GM18508 (cell line): ENCODE measurements at regions not wholly inside any gene's neighbourhood (a gene's known extent, or its start where the extent isn't known, plus 50 kb on each side); places are given as distances from the start of the nearest gene placed in this dataset.

ENCODE experiments used
- ATAC-seq: cut with Tn5 transposase; IDR thresholded peaks from one replicate; pipeline ENCODE4 v1.9.1; 2021; ENCODE audit warnings: moderate number of reproducible peaks; ENCODE audit not compliant: insufficient read depth, unreplicated experiment

DNA sequence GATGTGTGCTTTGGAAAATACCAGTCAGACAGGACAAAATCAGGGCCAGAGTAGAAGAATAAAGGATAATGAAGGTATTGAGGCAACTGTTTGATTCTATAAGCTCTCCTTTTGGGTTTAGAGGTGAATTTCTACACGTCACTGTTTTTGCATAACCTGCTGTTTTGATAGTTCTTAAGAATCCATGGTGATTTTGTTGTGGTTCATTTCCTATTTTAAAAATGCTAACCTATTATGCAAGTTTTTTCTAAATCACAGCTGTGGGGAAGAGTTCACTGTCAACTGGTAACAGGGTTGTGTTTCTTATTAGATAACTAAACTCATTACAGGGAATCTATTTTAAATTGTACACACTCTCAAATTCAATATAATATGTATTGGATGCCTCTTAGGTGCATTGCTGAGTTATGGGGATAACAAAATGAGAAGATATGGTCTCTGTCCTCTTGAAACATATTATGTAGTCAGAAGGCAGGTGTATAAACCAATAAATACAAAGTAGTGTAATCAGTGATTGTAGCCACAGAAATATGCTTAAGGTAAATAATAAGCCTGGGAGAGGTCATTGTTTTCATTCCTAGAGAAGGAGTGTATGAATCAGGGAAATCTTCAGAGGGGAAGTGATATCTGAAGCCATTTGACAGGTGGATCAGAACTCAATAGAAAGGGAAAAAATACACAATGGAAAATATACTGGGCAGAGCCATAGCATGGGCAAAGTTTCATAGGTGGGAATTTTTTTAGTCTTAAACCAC lies 192.5 kb downstream of the FAT3 start:
- no peak for ATAC-seq

DNA sequence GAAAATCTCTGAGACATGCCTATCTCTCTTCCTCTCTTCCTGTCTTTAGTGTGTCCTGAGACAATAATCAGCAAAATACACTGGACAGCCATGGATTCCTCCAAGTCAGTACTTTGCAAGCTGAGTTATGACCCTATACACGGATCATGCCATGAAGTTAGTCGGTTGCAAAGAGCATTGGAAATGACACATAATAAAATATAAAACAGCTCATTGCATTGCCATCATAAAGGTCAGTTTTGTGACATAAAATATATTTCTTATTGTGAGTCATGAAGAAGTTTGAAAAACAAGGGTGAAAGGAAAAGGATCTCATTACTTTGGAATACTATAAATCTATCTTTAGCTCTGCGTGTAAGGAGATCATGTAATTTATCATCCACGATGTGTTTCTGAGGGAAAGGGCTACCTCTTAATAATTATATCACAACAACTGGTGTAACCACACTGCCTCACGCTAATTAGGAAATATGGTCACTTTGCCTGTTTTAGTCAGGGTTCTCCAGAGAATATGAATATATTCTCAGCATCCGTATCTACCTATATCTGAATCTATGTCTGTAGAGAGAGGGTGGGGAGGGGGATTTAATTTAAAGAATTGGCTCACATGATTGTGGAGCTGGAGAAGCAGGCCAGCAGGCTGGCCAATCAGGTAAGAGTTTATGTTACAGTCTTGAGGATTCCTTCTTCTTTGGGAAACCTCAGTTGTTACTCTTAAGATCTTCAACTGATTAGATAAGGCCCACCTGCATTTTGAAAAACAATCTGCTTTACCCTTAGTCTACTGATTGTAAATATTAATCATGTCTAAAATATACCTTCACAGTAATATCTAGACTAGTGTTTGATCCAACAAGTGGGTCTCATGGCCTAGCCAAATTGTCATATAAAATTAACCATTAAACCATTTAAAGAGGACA lies 198.8 kb downstream of the FAT3 start:
- ATAC-seq = no peak

DNA sequence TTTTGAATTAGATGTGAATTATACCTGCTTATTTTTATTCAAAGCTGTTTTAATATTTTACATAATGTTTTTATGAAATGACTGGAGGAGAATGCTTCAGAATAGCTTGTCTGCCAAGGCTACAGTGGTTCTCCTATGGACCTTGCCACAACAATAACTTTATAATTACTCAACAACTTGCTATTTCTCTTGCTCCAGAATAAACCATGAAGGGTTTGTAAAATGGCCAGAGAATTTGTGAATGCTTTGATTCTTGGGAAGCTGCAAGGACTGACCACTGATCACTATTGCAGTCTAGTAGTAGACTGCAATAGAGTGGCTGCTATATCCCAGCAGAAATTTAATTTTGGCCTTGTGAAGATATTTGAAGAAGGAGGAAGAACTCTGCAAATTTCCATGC lies 199.7 kb downstream of the FAT3 start:
- ATAC-seq = no peak

DNA sequence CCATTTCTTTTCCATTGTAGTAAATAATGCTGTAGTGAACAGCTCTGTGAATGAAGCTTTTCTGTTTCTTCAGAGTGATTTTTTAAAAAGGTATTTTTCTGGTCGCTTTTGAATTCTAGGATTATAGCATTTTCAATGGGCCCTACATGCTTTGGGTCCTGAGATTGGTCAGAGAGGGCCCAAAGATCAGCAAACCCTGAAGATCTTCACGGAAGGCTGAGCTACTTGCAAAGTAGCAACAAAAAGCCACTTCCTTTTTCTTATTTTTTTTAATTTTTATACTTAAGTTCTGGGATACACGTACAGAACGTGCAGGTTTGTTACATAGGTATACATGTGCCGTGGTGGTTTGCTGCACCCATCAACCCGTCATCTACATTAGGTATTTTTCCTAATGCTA lies 200.5 kb downstream of the FAT3 start:
- ATAC-seq = no peak

DNA sequence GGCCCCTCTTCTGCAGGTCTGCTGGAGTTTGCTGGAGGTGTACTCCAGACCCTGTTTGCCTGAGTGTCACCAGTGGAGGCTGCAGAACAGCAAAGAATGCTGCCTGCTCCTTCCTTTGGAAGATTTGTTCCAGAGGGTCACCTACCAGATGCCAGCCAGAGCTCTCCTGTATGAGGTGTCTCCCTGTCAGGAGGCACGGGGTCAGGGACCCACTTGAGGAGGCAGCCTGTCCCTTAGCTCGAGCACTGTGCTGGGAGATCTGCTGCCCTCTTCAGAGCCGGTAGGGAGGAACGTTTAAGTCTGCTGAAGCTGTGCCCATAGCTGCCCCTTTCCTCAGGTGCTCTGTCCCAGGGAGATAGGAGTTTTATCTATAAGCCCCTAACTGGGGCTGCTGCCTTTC lies 207.9 kb downstream of the FAT3 start:
- ATAC-seq = no peak

DNA sequence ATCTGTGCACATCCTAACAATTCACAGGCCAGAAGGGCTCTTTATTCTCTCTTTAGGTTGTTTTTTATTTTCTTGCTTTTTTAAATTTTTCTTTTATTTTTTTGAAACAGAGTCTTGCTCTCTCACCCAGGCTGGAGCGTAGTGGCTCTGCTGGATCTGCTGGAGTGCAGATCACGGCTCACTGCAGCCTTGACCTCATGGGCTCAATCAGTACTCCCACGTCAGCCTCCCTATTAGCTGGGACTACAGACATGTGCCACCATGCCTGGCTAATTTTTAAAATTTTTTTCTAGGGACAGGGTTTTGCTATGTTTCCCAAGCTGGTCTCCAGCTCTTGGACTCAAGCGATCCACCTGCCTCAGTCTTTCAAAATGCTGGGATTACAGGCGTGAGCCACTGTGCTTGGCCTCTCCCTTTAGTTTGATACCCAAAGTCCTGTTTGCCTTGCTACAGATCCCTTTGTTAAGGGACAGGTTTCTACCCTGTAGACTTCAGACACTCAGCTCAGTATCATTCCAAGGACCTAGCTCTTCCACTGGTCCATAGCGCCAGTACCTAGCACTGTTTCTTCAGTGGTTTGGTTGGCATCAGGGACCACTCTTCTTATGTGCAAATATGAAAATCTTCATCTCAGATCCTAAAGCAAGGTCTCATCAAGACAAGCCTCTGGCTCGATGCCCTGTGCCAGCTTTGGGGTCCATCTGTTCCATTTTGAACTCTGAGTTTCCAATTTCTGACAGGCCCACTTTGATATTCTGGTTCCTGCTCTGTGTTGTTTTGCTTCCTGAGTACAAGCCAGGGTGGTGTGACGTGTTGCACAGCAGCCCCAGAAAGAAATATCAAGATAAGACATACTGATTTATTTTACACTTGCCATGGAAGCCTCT lies 211.7 kb downstream of the FAT3 start:
- no peak for ATAC-seq

DNA sequence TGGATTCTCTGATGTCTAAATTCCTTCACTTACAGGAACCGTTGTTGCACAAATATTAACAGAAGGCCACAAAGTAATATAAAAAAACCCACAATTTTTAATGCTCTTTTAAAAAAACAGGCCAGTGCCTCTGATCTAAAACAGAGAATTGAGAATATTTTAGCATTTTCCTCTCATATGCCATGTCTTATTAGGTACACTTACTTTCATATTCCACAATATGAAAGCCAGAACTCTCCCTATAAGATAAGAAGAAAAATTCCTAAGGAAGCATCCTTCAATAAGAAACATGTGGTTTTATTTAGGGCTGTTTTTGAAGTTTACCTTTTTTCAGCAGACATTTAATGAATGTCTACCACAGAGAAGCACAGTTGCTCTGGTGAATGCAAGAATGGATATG lies 214.5 kb downstream of the FAT3 start:
- ATAC-seq = no peak

DNA sequence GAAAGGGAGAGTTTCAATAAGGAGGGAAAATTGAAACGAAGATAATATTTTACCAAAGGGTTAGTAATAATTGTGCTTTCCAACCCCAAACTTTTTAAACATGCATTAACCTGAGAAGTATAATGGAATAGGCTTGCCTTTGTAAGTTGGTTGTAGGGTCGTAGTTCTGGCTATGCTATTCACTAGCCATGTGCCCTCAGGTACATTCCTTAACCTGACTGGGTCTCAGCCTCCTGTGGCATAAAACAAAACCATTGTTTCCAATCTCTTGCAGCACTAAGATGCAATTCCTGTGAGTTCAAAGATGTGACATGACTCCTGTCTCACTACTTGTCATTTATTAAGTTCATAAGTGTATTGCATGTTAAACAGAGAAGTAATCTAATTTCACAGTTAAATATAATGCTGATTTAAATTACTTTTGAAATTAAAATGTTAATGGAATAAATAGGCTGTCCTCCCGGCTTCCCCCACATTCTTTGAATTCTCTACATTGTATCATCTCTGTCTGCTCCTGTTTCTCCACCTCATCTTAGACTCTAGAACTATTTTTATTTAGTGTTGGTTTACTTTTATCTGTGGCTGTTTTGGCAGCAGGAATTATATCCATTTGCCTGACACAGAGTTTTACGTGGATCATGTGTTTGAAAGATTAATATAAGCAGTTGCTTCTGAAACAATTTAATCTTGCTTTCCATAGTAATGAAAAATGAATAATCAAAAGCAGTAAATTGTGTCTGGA lies 216.3 kb downstream of the FAT3 start:
- no peak for ATAC-seq

DNA sequence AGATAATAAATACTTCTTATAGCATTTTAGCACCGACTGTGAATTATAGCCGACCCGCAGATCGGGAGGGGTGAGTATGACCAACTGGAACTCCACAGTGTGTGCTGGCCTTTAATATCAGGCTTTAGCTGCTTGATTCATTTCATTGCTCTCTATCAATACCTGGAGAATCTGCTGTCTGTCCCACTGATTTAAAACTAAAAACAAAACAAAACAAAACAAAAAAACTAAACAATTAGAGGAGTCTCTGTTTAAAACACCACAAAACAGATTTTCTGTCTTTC lies 216.8 kb downstream of the FAT3 start:
- no peak for ATAC-seq

DNA sequence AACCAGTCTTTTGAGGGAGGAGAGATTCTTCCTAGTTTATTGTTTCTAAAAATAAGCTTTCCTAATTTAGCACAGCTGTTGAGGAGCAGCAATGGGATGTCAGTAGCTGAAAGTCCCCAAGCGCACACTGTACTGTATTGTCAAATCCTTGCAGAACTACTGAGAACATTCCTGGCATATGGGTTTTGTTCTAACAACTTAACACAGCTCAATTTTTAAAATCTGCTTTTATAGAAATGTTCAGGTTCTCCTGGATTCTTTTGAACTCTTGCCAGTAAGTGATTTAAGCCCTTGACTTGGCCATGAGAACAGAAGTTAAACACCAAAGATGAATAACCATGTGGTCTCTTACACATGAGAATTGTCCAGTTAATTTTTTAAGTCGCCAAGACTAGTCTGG lies 218.6 kb downstream of the FAT3 start:
- no peak for ATAC-seq

DNA sequence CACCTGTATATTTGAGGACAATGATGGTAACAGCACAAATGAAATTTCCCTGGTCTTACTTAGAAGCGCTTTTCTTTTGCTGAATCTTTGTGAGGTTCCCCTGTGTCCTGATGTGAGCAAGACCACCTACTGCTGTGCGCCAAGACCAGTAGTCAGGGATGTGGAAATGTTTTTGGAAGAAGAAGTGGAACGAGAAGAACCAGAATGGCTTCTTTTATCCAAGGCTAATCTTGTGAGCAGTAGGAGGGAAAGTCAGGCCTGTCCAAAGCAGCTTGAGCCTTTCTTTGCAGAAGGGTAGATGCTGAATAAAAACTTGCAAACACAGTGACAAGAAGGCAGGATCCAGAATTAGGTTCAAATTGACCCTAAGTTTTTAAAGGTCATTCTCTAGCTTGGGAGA lies 223.0 kb downstream of the FAT3 start:
- no peak for ATAC-seq

DNA sequence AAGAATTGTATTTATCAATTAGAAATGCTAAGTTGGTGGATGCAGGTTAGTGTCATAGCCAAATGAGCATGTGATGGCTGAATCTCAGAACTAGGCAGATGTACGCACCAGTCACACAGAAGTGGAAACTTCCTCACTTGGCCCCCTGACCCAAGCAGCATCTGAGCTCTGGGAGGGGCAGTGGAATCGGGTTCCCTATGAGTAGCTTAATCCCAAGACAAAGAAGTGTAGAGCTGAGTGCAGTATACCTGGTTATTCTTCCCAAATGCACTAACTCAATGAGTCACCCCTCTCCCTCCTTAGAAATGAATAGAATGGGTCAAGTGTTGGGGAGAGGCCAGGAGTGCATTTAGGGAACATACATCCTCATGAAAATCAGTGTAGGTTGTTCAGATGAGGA lies 224.6 kb downstream of the FAT3 start:
- no peak for ATAC-seq

DNA sequence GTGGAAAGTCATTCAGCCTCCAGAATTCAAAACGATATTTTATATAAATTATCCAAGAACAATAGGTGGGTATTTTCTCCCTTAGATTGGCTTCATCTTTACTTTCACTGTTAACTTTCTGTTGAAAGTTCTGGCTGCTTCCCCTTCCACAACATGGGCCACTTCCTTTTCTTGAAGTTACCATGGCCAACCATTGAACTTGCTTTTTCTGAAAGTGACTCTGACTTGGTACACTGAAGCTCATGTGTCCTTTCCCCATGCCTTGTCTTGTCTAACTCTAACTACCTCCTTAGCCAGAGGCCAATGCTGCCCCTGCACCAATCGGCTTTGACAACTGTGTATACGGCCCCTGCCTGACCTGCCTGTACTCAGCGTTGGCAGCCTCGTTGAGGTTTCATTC lies 225.2 kb downstream of the FAT3 start:
- no peak for ATAC-seq

DNA sequence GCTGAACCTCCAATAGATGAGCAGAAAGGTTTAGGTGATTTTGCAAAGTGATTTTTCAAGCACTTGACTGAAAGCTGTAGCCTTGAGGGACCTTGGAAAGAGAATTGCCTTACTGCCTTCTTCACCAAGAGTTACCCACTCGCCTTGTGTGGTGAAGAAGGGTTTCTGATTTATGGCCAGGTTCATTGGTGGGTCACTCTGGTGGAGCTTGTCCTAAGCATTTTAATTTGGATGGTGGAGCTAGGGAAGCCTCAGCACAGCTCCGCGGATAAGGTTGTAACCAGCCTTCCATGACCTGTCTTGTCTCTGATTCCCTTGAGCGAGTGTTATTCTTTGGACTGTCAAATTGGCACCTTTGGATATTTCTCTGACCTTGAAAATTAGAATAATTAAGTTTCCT lies 226.4 kb downstream of the FAT3 start:
- ATAC-seq = no peak

DNA sequence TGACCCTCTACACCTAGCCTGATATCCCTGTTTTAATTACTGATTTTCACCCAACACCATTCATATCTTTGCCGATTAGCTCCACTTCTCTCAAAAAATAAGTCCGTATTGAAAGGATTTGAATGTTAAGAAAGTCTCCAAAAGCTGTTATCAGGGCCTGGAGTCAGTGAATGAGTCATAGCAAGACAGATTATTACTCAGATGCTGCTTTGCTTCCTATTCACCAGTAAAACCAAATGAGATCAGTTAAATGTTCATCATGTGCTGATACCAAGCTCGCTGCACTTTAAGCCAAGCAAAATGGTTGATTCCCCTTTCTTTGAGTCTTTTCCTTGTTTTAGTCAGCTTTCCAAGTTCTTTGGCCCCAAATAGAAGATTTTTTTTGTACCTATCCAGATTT lies 228.4 kb downstream of the FAT3 start:
- ATAC-seq = no peak

DNA sequence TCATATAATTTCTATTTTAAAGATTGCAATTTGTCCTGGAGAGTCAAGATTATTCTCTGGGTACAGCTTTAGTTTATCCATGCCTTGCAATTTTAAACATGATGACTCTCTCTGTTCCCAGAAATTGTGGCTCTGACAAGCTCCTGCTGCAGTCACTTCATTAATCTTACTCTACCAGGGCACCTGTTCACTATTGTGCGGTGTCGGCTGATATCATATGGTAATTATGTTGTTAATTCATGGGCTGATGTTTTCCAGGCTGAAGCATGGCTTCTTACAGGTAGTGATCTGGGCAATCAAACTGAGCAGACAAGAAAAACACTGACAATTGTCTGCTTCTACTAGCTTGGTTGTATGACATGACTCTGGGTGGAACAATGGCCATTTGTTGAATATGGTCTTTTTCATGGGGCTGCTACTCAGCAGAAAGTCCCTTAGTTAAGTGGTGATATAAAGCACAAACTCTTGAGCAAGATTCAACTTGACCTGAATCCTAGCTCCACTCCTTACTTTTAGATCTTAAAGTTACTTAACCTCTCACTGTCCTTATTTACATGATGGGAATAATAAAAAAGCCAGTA lies 230.7 kb downstream of the FAT3 start:
- no peak for ATAC-seq

DNA sequence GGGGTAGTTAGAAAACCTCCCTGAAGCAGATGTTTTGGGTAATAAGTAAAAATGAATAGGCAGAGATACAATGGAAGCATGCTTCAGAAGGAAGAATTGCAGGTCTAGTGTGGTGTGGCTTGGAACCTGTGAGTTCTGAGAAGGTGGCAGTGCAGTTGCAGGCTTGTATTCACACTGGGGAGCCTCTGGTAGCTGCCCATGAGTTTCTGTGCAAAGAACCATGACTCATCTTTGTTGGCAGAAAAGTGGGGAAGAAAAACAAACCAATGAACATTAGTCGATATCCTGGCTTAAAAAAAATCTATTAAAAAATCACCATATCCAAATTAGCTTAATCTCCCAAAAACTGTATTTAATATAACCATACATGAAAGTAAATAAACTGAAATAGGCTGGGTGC lies 232.6 kb downstream of the FAT3 start:
- ATAC-seq = no peak

DNA sequence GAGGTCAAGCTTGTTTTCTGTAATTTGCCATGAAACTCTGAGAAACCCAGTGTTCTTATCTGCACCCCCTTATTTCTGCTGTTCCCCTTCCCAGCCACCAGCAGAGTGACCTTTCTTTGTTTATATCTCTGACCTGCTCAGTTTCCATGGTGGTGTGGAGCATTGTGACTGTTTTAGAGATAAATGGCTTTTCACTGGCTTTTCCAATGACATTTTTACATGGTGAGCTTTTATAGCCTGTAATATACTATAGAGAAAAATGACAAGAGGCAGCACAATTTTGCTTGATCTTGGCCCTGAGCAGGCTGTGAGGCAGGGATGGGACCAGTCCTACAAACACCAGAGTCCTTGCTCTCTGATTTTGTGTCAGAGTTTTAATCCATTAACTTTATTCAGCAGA lies 233.9 kb downstream of the FAT3 start:
- no peak for ATAC-seq

DNA sequence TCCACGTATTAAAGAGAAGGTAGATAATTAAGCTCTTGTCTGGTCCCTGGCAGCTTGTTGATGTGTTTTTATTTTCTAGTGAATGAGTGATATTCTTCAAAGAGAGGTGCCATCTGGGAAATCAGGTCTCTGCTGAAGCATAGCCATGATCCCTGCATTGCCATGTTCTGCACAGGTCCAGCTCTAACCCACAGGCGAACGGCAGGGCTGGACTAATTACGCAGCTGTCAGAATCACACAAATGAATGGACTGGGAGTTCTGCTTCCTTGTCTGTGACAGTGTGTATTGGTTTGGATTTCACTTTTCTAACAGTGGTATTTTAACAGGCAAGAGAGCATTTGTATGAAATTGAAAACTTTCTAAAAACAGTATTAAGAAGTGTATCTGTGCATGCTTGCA lies 235.6 kb downstream of the FAT3 start:
- no peak for ATAC-seq

DNA sequence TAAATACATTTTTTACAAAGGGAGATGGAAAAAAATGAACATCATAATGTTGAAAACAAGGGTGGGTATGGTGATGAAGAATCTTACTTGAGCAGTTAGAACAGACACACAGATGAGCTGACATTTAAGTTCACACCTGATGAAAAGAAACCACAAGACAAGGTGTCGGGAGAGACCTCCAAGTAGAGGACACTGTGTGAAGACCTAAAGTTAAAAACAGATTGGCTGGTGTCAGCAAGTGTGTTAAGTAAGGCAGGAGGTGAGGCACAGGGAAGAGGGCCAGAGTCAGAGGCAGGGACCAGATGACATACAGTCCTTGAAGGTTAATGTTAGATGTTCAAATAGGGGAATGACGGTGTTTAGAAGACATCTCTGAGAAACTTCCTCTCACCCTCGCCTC lies 236.8 kb downstream of the FAT3 start:
- no peak for ATAC-seq
